ENCODE measurements at regions not wholly inside any gene's neighbourhood (a gene's known extent, or its start where the extent isn't known, plus 50 kb on each side); places are given as distances from the start of the nearest gene placed in this dataset.

DNA sequence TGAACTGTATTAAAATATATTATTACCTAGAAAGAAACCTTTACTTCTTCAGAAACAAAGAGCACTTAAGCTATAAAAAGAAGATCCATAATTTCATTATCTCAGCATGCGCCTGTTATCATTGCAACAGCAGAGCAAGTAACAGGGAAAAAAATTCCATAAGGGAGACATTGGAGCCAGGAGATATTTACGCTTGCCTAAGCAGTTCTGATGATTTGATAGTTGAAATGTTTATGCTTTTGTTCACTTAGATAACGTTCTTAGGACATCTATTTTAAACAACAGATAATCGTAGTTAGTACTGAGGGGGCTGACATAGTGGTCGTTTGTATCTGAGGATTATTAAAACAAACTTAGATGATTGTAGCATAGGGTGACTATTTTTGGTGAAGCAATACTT is 252.5 kb downstream of the NNT start:
- TF ChIP-seq, protein P1, sequence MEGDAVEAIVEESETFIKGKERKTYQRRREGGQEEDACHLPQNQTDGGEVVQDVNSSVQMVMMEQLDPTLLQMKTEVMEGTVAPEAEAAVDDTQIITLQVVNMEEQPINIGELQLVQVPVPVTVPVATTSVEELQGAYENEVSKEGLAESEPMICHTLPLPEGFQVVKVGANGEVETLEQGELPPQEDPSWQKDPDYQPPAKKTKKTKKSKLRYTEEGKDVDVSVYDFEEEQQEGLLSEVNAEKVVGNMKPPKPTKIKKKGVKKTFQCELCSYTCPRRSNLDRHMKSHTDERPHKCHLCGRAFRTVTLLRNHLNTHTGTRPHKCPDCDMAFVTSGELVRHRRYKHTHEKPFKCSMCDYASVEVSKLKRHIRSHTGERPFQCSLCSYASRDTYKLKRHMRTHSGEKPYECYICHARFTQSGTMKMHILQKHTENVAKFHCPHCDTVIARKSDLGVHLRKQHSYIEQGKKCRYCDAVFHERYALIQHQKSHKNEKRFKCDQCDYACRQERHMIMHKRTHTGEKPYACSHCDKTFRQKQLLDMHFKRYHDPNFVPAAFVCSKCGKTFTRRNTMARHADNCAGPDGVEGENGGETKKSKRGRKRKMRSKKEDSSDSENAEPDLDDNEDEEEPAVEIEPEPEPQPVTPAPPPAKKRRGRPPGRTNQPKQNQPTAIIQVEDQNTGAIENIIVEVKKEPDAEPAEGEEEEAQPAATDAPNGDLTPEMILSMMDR (IDR thresholded peaks at IDR 0.05; ENCODE audit: low read depth, low read length) = no peak
- DNase-seq (ENCODE audit: extremely low read depth, low read depth) = no peak

DNA sequence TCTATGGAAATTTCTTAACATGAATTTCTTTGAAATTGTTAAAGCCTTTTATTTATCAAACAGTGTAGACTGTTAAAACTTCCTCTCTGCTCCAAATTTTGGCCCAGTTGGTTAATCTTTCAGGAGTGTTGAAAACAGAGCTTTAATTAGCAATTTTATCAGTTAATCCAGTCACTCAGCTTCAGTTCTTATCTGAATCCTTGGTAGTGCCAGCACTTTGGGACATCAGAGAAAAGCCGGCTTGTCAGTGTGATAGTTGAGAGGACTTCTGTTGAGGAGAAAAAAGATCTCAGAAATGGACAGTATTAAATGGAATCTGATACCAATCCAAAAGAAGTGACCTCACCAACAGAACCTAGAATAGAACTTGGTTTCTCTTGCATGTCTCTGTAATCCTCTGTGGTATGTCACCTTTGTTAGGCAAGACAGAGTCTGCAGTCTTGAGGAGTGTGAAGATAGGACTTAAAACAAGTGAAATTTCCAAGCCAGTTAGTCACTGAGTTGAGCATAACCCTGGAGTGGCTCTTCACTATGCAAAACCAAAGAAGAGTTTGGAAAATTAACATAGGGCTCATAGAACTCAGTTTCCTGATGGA is 251.8 kb downstream of the NNT start:
- DNase-seq (ENCODE audit: extremely low read depth, low read depth) = no peak
- TF ChIP-seq, protein P1 (IDR thresholded peaks at IDR 0.05; ENCODE audit: low read depth, low read length) = no peak

DNA sequence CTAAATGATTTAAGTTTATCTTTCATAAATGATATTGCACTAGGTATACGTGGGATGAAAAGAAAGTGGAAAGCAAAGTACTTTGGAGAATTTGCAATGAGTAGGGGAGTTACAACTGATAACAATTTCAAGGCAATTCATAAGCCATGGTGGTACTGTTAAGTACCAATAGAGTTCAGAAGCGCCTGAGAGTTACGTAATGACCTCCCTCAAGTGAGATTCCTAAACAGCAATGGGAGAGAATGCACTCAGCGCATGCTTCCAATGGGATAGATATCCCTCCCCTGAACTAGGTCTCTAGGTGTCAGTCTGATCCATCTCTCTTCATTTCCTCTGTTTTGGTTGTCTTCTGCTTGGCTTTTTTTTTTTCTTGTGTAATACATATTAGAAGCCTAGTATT is 249.3 kb downstream of the NNT start:
- no peak for DNase-seq (ENCODE audit: extremely low read depth, low read depth)
- TF ChIP-seq, protein P1 (IDR thresholded peaks at IDR 0.05; ENCODE audit: low read depth, low read length) = no peak

DNA sequence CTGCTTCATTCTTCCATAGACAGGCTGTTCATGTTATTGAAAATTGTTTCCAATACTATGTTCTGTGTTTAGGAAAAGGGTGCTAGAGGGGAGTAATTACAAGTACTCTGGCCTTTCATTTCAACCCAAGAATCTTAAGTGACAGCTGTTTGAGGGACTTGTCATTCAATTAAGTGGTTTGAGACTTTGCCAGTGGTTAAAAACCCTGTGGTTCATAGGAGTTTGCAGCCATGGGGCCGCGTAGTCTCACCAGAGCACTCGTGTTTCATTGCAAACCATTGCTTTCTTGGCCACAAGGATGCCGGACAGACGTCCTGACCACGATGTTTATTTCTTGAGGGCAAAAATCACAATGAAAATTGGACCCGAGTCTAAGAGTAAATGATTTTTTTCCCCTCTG is 248.8 kb downstream of the NNT start:
- DNase-seq (ENCODE audit: extremely low read depth, low read depth) = no peak
- TF ChIP-seq, protein P1 (IDR thresholded peaks at IDR 0.05; ENCODE audit: low read depth, low read length) = no peak

DNA sequence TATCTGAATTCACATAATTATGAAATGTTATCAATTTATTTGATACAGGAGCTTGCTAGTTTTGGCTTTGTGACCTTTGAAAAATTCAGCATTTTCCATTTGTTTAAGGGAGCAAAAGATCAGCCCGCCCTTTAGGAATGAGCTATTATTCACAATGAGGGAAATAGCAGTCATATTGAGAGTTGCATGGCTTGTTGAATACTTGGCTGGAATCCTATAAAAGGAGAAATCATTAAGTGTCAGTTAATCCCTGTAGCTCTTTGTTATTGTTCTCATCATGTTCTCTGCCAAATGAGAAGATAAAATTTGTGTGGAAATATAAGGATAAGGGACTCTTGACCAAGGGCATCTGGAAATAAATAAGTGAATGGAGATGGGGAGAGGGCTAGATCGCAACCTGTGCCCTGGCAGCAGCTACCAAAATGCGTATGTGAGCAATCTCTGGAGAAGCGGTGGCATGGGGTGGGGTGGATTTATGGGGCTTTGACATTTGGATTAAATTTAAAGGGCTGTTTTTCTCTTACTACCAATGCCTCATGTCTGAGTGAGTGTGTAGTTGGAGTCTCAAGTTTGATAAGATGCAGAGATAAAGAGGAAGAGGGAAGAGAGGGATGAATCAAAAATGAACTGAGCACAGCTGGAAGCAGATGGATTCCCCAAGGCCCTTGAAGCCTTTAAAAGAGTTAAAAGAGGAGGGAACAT is 237.6 kb downstream of the NNT start:
- DNase-seq (ENCODE audit: extremely low read depth, low read depth) = no peak
- TF ChIP-seq, protein P1 (IDR thresholded peaks at IDR 0.05; ENCODE audit: low read depth, low read length) = no peak

DNA sequence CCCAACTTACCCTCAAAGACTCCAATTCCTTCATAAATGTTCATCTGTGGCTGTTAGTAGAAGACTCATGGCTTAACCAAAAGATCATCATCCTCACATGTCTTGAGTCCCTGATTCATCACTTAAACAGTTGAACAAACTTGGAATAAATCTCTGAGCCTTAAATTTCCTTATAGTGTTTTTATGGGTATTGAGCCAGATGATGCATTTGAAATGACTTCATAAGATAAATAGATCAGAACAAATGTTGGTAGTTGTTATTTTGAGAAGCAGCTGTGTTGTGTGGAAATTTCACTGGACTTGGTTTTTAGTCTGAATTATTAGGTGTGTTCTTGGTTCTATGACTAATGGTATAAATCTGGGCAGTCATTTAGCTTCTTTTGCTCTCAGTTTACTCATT is 236.2 kb downstream of the NNT start:
- DNase-seq (ENCODE audit: extremely low read depth, low read depth) = peak; percentile 4
- TF ChIP-seq, protein P1 (IDR thresholded peaks at IDR 0.05; ENCODE audit: low read depth, low read length) = no peak

DNA sequence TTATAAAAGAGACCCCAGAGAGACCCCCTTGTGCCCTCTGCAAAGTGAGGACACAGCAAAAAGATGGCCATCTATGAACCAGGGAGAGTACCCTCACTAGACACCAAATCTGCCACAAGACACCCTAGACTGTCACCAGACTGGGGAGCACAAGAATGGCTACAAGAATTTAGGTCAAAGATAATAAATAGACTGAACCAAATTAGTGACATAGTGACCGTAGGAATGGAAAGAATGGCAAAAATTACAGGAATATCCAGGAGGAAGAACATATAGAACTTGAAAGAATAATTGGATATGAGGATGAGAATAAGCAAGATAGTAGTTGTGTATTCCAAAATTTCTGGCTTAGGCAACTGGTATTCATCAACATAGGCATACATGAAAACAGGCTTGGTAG is 235.0 kb downstream of the NNT start:
- TF ChIP-seq, protein P1 (IDR thresholded peaks at IDR 0.05; ENCODE audit: low read depth, low read length) = no peak
- DNase-seq (ENCODE audit: extremely low read depth, low read depth) = no peak
